ENCODE measurements at regions not wholly inside any gene's neighbourhood (a gene's known extent, or its start where the extent isn't known, plus 50 kb on each side); places are given as distances from the start of the nearest gene placed in this dataset.

GRCh38 chr5:158635565-158635964, 464.2 kb downstream of the EBF1 start:
- Mint-ChIP-seq H3K4me1 (no peaks in the 10 kb centered on the region), H3K4me3 (no peak overlapping the region), H3K27me3 (no peaks in the 10 kb centered on the region), H3K27ac (no peak overlapping the region), H3K9me3 (peaks cover 0 to 3% (median 0%) of the 10 kb centered on the region in 7 donors), H3K36me3 (no peaks in the 10 kb centered on the region)
- Histone ChIP-seq H3K4me1 (ENCODE audit: control insufficient read depth, insufficient read depth, low read length, poor library complexity, severe bottlenecking) (no peaks in the 10 kb centered on the region), H3K4me3 (ENCODE audit: low read depth, low read length) (no peak overlapping the region), H3K27me3 (ENCODE audit: control insufficient read depth, insufficient read depth, low read length) (no peaks in the 10 kb centered on the region), H3K9me3 (ENCODE audit: control insufficient read depth in 2 of 2, low read length in 2 of 2) (no peaks in the 10 kb centered on the region), H3K27ac (ENCODE audit: insufficient read depth, low read length, poor library complexity, severe bottlenecking) (no peak overlapping the region), H3K36me3 (ENCODE audit: control insufficient read depth, insufficient read depth, low read length) (no peaks in the 10 kb centered on the region)
- ATAC-seq (ENCODE audit: low read depth in 2 of 2) (no peak), DNase-seq (no peak)

DNA sequence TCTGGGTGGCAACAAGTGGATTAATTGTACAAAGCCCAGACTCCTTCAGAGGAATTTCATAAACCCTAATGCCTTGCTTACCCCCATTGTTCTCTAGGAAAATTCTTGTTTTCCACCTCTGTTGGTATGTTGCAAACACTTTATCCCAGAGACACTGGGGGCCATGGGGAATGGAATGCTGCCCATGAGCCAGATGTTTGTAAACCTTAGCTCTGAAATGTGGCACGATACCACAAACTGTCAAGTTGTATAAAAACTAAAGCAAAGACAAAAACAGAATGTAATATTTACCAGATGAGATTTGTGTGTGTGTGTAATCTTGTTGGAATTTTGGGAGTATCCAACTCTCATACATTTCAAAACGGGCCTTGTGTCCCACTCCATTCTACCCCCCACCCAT, 465.0 kb downstream of the EBF1 start:
- no peaks in the 10 kb centered on the region for H3K4me1 ChIP-seq (ENCODE audit: control insufficient read depth, insufficient read depth, low read length, poor library complexity, severe bottlenecking)
- no peaks in the 10 kb centered on the region for H3K27me3 ChIP-seq (ENCODE audit: control insufficient read depth, insufficient read depth, low read length)
- no peaks in the 10 kb centered on the region for H3K4me1 Mint-ChIP-seq
- H3K9me3 ChIP-seq (ENCODE audit: control insufficient read depth in 2 of 2, low read length in 2 of 2), result no peaks in the 10 kb centered on the region
- H3K27ac ChIP-seq (ENCODE audit: insufficient read depth, low read length, poor library complexity, severe bottlenecking), result no peak overlapping the region
- no peak overlapping the region for H3K27ac Mint-ChIP-seq
- ATAC-seq (ENCODE audit: low read depth in 2 of 2) (no peak), DNase-seq (no peak)
- no peaks in the 10 kb centered on the region for H3K36me3 Mint-ChIP-seq
- no peaks in the 10 kb centered on the region for H3K36me3 ChIP-seq (ENCODE audit: control insufficient read depth, insufficient read depth, low read length)
- no peak overlapping the region for H3K4me3 Mint-ChIP-seq
- peaks cover 0 to 3% (median 0%) of the 10 kb centered on the region in 7 donors for H3K9me3 Mint-ChIP-seq
- no peaks in the 10 kb centered on the region for H3K27me3 Mint-ChIP-seq
- no peak overlapping the region for H3K4me3 ChIP-seq (ENCODE audit: low read depth, low read length)

DNA sequence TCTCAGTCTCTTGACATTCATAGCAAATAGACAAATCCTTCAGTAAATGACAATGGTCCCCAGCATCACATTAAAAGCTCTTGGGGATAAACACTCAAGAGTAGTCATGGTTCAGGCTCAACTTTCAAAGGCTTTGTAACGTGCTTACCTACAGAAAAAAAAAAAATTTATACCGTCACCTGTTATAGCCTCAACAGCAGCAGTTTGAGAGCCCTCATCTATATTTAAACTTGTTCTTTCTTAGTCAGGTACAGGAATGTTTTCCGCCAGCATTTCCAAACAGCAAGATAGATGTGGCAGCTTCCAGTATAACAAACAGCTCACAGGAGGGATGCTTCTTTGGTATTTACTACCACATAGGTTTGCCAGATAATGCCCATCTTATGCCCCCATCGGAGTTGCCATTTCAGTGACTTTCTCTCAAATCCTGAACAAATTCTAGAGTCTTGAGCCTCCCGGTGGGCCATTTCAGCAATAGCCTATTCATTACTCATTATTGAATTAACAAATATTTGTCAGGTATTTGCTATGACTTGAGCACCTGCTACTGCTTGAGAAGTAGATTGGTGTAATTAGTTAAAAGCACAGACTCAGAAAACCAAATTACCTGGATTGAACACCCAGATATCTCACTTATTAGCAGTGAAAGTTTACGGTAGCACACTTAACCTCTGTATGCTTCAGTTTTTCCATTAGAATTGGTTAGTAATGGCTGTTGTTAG, 470.0 kb downstream of the EBF1 start:
- Histone ChIP-seq H3K4me3 (ENCODE audit: low read depth, low read length) (no peak overlapping the region), H3K27me3 (ENCODE audit: control insufficient read depth, insufficient read depth, low read length) (no peaks in the 10 kb centered on the region), H3K9me3 (ENCODE audit: control insufficient read depth in 2 of 2, low read length in 2 of 2) (no peaks in the 10 kb centered on the region), H3K36me3 (ENCODE audit: control insufficient read depth, insufficient read depth, low read length) (no peaks in the 10 kb centered on the region), H3K27ac (ENCODE audit: insufficient read depth, low read length, poor library complexity, severe bottlenecking) (no peak overlapping the region), H3K4me1 (ENCODE audit: control insufficient read depth, insufficient read depth, low read length, poor library complexity, severe bottlenecking) (no peaks in the 10 kb centered on the region)
- Mint-ChIP-seq H3K4me1 (no peaks in the 10 kb centered on the region), H3K4me3 (no peak overlapping the region), H3K9me3 (peaks cover 0 to 5% (median 0%) of the 10 kb centered on the region in 7 donors), H3K36me3 (no peaks in the 10 kb centered on the region), H3K27me3 (no peaks in the 10 kb centered on the region), H3K27ac (no peak overlapping the region)
- ATAC-seq (ENCODE audit: low read depth in 2 of 2) (no peak), DNase-seq (no peak)

- no peaks in the 10 kb centered on the region for H3K4me1 Mint-ChIP-seq
- ATAC-seq (ENCODE audit: low read depth in 2 of 2), result no peak
- no peaks in the 10 kb centered on the region for H3K4me1 ChIP-seq (ENCODE audit: control insufficient read depth, insufficient read depth, low read length, poor library complexity, severe bottlenecking)
- no peaks in the 10 kb centered on the region for H3K36me3 Mint-ChIP-seq
- peaks cover 0 to 4% (median 0%) of the 10 kb centered on the region in 7 donors for H3K9me3 Mint-ChIP-seq
- no peaks in the 10 kb centered on the region for H3K27me3 Mint-ChIP-seq
- H3K36me3 ChIP-seq (ENCODE audit: control insufficient read depth, insufficient read depth, low read length), result no peaks in the 10 kb centered on the region
- no peak overlapping the region for H3K27ac Mint-ChIP-seq
- no peak overlapping the region for H3K27ac ChIP-seq (ENCODE audit: insufficient read depth, low read length, poor library complexity, severe bottlenecking)
- no peak for DNase-seq
- H3K27me3 ChIP-seq (ENCODE audit: control insufficient read depth, insufficient read depth, low read length), result no peaks in the 10 kb centered on the region
- no peak overlapping the region for H3K4me3 ChIP-seq (ENCODE audit: low read depth, low read length)
- H3K9me3 ChIP-seq (ENCODE audit: control insufficient read depth in 2 of 2, low read length in 2 of 2), result no peaks in the 10 kb centered on the region
- H3K4me3 Mint-ChIP-seq, result no peak overlapping the region
Measured at GRCh38 chr5:158626718-158627117, 473.0 kb downstream of the EBF1 start.

GRCh38 chr5:158623971-158624370, 475.7 kb downstream of the EBF1 start:
- Histone ChIP-seq H3K27me3 (ENCODE audit: control insufficient read depth, insufficient read depth, low read length) (no peaks in the 10 kb centered on the region), H3K9me3 (ENCODE audit: control insufficient read depth in 2 of 2, low read length in 2 of 2) (no peaks in the 10 kb centered on the region), H3K36me3 (ENCODE audit: control insufficient read depth, insufficient read depth, low read length) (no peaks in the 10 kb centered on the region), H3K4me1 (ENCODE audit: control insufficient read depth, insufficient read depth, low read length, poor library complexity, severe bottlenecking) (no peaks in the 10 kb centered on the region), H3K27ac (ENCODE audit: insufficient read depth, low read length, poor library complexity, severe bottlenecking) (no peak overlapping the region), H3K4me3 (ENCODE audit: low read depth, low read length) (no peak overlapping the region)
- ATAC-seq (ENCODE audit: low read depth in 2 of 2), result no peak
- DNase-seq, result no peak
- Mint-ChIP-seq H3K9me3 (peaks cover 0 to 4% (median 0%) of the 10 kb centered on the region in 7 donors), H3K4me1 (no peaks in the 10 kb centered on the region), H3K27me3 (no peaks in the 10 kb centered on the region), H3K36me3 (no peaks in the 10 kb centered on the region), H3K4me3 (no peak overlapping the region), H3K27ac (no peak overlapping the region)

DNA sequence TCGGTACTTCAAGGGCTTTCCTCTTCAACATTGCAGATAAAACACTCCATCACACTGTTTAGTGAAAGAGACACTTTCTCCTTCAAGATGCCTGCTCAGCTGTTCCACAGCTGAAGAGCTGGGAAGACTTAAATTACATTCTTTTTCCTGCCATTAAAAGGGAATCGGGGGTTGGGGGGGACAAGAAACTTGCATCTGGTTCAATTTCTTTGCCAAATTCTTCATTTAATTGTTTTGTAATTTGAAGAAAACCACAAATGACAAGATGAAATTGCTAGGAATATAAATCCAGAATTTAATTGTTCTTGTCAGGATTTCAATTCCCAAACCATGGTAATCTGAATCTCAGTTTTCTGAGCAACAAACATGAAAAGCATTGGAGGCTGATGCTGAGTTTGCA, 478.3 kb downstream of the EBF1 start:
- Mint-ChIP-seq H3K36me3 (no peaks in the 10 kb centered on the region), H3K27me3 (no peaks in the 10 kb centered on the region)

DNA sequence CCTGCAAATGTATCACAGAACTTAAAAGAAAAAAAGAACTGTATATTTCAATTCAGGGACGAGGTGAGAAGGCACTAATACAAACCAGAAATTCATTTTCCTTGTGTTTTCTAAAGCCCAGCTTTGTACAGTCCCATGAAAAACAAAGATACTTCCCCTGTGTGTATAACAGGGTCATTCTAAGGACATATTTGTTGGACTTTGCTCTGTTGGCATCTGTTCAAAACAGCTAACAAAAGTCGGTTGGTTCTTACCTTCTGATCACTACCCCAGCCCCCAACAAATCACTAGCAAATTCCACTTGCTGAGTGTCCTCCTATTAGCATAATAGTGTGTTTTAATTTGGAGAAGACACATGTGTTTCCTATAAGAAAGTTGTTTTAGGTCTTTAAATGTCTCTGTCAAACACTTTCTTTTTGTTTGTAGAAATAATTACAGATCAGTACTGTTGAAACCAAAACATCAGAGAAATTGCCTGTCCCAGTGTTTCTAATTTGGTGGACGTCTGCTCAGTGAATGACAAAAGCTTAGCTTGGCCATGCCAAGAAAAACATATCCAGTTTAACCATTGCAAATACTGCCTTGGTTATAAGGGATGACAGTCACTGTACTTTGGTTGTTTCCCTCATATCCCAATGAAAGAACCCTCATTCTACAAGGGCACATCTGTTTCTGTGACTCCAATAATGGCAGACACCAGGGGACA, 480.5 kb downstream of the EBF1 start:
- Mint-ChIP-seq H3K27ac (no peak overlapping the region), H3K4me3 (no peak overlapping the region), H3K36me3 (no peaks in the 10 kb centered on the region), H3K4me1 (no peaks in the 10 kb centered on the region), H3K27me3 (no peaks in the 10 kb centered on the region), H3K9me3 (peaks cover 0 to 2% (median 0%) of the 10 kb centered on the region in 7 donors)
- H3K36me3 ChIP-seq (ENCODE audit: control insufficient read depth, insufficient read depth, low read length), result no peaks in the 10 kb centered on the region
- no peaks in the 10 kb centered on the region for H3K9me3 ChIP-seq (ENCODE audit: control insufficient read depth in 2 of 2, low read length in 2 of 2)
- H3K4me1 ChIP-seq (ENCODE audit: control insufficient read depth, insufficient read depth, low read length, poor library complexity, severe bottlenecking), result no peaks in the 10 kb centered on the region
- DNase-seq, result no peak
- no peaks in the 10 kb centered on the region for H3K27me3 ChIP-seq (ENCODE audit: control insufficient read depth, insufficient read depth, low read length)
- no peak overlapping the region for H3K27ac ChIP-seq (ENCODE audit: insufficient read depth, low read length, poor library complexity, severe bottlenecking)
- ATAC-seq (ENCODE audit: low read depth in 2 of 2), result no peak
- no peak overlapping the region for H3K4me3 ChIP-seq (ENCODE audit: low read depth, low read length)

More for the DNA sequence above, 478.3 kb downstream of the EBF1 start:
- DNase-seq (no peak), ATAC-seq (ENCODE audit: low read depth in 2 of 2) (no peak)
- no peak overlapping the region for H3K4me3 Mint-ChIP-seq
- peaks cover 0 to 4% (median 0%) of the 10 kb centered on the region in 7 donors for H3K9me3 Mint-ChIP-seq
- H3K4me1 Mint-ChIP-seq, result no peaks in the 10 kb centered on the region
- Histone ChIP-seq H3K36me3 (ENCODE audit: control insufficient read depth, insufficient read depth, low read length) (no peaks in the 10 kb centered on the region), H3K4me1 (ENCODE audit: control insufficient read depth, insufficient read depth, low read length, poor library complexity, severe bottlenecking) (no peaks in the 10 kb centered on the region), H3K27ac (ENCODE audit: insufficient read depth, low read length, poor library complexity, severe bottlenecking) (no peak overlapping the region), H3K27me3 (ENCODE audit: control insufficient read depth, insufficient read depth, low read length) (no peaks in the 10 kb centered on the region), H3K4me3 (ENCODE audit: low read depth, low read length) (no peak overlapping the region), H3K9me3 (ENCODE audit: control insufficient read depth in 2 of 2, low read length in 2 of 2) (no peaks in the 10 kb centered on the region)
- H3K27ac Mint-ChIP-seq, result no peak overlapping the region

GRCh38 chr5:158618256-158618655, 481.5 kb downstream of the EBF1 start:
- no peaks in the 10 kb centered on the region for H3K4me1 Mint-ChIP-seq
- Histone ChIP-seq H3K27me3 (ENCODE audit: control insufficient read depth, insufficient read depth, low read length) (no peaks in the 10 kb centered on the region), H3K4me3 (ENCODE audit: low read depth, low read length) (no peak overlapping the region), H3K27ac (ENCODE audit: insufficient read depth, low read length, poor library complexity, severe bottlenecking) (no peak overlapping the region), H3K36me3 (ENCODE audit: control insufficient read depth, insufficient read depth, low read length) (no peaks in the 10 kb centered on the region), H3K9me3 (ENCODE audit: control insufficient read depth in 2 of 2, low read length in 2 of 2) (no peaks in the 10 kb centered on the region), H3K4me1 (ENCODE audit: control insufficient read depth, insufficient read depth, low read length, poor library complexity, severe bottlenecking) (no peaks in the 10 kb centered on the region)
- DNase-seq (no peak), ATAC-seq (ENCODE audit: low read depth in 2 of 2) (no peak)
- no peak overlapping the region for H3K4me3 Mint-ChIP-seq
- no peaks in the 10 kb centered on the region for H3K27me3 Mint-ChIP-seq
- H3K9me3 Mint-ChIP-seq, result peaks cover 0 to 2% (median 0%) of the 10 kb centered on the region in 7 donors
- H3K27ac Mint-ChIP-seq, result no peak overlapping the region
- H3K36me3 Mint-ChIP-seq, result no peaks in the 10 kb centered on the region

All from CD4-positive, CD25-positive, alpha-beta regulatory T cell (primary cell).